CD4-positive, alpha-beta T cell treated with Interleukin-12 subunit alpha and Interleukin-12 subunit beta, for 1 hour (primary cell): ENCODE measurements at regions not wholly inside any gene's neighbourhood (a gene's known extent, or its start where the extent isn't known, plus 50 kb on each side); places are given as distances from the start of the nearest gene placed in this dataset.

Experiments used
- DNase-seq: peaks from one replicate; pipeline ENCODE4 v3.0.0-alpha.2; 2020

DNA sequence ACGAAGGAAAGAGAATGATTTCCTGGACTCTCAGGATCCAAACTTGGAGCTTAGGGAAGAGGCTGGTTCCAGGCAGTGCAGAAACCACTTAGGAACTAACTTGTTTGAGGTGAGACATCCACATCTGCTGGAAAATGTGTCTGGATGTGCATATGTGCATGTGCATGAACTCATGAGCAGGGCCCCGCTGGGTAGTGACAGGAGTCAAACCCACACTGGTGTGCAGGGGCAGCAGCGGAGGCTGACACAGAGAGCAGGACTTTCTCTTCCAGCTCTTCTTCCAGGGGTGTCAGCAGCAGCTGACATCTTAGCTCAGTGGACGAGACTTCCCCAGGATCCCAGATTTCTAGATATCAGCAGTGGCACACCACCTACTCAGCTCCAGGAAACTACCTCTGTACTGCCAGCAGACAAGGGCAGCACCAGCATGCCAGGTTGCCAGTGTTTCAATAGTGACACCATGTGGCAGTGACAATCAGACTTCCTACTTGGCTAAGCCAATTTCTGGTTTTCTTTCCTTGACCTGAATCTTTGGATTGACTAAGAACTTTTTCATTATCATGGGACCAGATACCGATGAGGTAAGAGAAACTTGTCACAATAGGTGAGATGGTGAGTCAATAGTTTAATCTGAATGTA is 227.5 kb upstream of the ZC3H12C start:
- no peak for DNase-seq

DNA sequence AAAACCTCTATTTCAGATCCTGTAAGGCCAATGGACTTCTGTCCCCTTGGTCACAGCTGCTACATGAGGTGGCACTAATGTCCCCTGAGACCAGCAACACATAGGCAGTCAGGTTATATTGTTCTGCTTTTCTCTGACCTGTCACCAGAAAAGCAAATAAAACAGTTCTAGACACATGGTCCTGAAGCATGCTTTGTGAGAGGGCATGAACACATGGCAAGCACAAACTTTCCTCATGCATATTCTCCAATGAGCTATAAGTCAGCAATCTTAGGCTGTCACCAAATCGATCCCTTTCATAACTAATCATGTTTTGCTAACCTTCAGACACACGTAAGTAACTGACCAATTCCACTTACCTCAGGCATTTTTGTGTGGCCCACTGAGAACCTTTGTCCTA is 225.4 kb upstream of the ZC3H12C start:
- no peak for DNase-seq

DNA sequence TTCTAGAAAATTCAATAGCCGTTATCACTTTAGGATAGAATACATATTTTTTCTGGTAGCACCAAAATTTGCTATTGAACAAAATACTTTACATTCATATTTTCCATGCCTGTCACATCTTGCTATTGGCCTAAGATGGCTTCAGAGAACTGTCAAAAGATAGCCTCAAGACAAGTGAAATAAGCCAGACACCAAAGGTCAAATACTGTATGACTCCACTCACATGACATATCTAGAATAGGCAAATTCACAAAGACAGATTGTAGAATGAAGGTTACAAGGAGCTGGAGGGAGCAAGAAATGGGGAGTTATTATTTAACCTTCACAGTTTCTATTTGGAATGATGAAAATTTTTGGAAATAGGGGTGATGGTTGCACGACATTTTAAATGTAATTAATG is 223.7 kb upstream of the ZC3H12C start:
- no peak for DNase-seq

DNA sequence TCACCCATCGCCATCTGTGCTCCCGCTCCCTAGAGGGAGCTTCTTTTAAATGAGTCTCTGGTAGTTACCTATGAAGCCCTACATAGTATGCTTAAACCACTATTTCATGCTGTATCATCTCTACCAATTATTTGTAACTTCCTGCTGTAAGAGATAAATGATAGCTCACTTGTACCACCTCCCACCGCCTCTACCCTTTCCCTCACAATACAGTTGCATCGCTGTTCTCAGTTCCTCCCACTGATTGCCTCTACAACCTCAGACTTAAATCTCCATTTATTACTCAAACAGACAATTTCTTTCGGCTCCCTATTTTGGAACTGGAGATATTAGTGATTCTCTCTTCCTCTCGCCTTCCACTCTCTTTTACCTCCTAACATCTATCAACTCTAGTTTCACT is 222.9 kb upstream of the ZC3H12C start:
- no peak for DNase-seq

DNA sequence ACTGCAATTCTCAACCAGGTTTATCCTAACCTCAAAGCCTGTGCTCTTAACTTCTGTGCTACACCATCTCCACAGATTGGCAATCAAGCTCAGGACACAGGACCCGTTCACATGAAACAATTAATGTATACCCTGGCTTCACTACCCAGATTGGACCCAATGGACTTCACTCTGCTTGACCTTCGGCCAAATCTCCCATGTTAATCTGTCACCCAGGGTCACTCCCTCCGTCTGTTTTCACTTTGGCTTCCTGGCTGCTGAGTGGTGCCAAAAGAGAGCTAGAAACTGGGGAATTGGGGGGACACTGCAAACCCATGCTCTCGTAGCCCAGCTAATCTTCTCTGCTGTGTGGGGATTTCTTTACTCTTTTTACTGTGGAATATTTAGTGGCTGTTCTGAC is 216.1 kb upstream of the ZC3H12C start:
- DNase-seq, result no peak

DNA sequence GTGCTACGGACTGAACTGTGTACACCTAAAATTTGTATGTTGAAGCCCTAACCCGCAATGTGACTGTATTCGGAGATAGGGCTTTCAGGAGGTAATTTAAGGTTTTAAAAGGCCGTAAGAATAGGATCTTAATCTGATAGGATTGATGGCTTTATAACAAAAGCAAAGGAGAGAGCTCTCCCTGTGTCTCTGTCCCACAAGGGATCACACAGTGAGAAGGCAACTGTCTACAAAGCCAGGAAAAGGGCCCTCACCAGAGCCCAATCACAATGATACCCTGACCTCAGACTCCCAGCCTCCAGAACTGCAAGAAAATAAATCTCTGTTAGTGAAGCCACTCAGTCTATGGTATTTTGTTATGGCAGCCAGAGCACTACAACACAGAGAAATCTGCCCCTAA is 208.7 kb upstream of the ZC3H12C start:
- DNase-seq, result no peak

DNA sequence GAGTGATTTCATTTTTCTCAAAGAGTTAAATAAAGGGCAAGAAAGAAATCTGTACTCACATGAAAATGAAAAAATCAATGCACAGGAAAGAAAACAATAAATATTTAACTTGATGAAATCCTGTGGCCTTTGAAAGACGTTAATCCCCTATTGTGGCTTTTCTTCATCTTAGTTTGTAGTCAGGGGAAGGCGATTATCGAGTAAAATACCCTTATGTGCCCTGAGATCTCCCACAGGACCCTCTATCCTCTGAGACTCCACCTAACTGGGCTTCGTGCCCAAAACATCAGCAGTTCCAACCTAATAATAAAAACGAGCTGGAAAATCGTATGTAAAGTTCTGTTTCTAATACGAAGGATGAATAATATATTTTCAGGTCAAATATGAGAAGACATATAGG is 208.2 kb upstream of the ZC3H12C start:
- DNase-seq, result no peak

DNA sequence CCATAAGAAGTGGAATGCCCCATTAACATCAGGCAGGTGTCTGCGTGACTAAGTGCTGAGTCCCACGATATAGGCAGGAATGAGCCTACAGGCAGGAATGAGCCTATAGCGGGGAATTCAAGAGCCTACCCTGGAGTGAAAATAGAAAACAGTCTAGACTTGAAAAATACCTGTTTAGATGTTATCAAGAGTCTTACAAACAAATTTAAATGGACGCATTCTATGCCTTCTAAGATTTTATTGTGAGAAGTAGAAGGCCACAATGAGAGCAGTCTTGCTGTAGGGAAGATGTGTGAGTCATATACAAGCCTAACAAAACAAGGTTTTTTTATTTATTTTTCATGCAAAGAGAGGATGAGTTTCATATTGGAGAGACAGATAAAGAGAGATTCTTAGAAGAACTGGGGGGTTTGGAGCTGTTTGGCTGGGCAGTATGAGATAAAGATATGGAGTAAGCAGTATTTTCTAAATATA is 200.8 kb upstream of the ZC3H12C start:
- DNase-seq, result no peak

DNA sequence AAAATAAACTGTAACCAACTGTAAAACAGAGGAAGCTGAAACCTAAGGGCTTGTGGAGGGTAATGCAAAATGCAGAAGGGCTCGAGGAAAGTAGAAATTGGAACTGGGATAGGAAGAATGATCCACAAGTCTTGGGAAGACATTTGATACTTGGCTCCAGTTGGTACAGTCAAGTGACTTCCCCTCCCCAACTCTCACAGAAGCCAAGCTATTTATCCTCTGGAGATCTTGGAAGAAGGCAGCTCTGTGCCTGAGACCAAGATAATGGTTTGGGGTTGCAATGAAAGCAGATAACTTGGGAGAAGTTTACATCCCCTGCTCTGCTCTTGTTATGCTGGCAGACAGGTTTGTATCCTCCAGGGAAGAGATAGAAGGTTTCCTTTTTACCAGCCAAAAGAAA is 198.9 kb upstream of the ZC3H12C start:
- DNase-seq, result no peak

DNA sequence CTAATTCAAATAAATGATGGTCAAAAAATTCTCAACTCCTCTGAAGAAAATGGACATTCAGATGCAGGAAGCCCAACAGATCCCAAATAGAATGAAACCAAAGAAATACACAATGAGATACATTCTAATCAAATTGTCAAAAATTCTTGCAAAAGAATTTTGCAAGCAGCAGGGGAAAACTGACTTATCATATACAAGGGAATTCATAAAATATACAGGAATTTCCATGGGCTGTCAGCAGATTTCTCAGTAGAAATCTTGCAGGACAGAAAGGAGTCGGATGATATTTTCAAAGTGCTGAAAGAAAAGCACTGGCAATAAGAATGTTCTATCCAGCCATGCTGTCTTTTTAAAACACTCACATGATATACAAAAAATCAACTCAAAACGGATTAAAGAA is 194.6 kb upstream of the ZC3H12C start:
- no peak for DNase-seq

DNA sequence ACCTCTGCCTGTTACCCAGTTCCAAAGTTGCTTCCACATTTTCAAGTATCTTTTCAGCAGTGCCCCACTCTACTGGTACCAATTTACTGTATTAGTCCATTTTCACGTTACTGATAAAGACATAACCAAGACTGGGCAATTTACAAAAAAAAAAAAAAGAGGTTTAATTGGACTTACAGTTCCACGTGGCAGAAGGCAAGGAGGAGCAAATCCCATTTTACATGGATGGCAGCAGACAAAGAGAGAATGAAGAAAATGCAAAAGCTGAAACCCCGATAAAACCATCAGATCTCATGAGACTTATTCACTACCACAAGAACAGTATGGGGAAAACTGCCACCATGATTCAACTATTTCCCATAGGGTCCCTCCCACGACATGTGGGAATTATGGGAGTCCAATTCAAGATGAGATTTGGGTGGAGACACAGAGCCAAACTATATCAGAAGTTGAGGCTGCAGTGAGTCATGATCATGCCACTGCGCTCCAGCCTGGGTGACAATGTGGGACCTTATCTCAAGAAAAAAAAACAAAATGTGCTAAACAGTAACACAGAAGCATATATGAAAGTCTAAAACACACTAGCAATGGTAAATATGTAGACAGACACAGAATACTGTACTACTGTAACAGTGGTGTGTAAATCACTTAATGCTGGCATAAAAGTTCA is 190.3 kb upstream of the ZC3H12C start:
- no peak for DNase-seq

DNA sequence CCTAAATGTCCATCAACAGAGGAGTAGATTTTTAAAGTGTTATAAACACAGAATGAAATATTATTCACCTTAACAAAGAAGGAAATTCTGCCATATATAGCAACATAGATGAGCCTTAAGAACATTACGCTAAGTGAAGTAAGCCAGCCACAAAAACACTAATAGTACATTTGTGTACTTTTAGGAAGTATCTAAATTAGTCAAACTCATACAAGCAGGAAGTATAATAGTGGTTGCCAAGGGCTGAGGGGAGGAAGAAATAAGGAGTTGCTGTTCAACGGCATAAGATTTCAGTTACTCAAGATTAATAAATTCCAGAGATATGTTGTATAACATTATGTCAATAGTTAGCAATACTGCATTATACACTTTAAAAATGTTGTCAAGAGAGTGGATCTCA is 181.7 kb upstream of the ZC3H12C start:
- DNase-seq, result no peak

DNA sequence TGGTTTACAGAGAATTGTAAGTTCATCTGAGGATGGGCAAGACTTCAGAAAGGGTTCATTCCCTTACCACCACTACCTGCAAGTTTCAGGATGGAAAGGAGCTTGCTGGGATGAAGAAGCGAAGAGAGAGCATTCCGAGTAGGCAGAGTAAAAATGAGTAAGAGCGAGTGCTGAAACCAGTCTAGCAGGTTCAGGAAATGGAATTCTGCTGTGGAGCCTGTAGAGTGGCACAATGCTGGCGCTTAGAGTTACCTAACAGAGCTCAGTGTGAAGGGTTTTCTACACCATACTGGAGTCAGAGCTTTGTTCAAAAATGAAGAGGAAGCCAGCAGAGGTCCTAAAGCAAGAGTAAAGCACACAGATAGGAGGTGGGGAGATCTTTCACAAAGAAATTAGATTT is 179.2 kb upstream of the ZC3H12C start:
- DNase-seq, result no peak

DNA sequence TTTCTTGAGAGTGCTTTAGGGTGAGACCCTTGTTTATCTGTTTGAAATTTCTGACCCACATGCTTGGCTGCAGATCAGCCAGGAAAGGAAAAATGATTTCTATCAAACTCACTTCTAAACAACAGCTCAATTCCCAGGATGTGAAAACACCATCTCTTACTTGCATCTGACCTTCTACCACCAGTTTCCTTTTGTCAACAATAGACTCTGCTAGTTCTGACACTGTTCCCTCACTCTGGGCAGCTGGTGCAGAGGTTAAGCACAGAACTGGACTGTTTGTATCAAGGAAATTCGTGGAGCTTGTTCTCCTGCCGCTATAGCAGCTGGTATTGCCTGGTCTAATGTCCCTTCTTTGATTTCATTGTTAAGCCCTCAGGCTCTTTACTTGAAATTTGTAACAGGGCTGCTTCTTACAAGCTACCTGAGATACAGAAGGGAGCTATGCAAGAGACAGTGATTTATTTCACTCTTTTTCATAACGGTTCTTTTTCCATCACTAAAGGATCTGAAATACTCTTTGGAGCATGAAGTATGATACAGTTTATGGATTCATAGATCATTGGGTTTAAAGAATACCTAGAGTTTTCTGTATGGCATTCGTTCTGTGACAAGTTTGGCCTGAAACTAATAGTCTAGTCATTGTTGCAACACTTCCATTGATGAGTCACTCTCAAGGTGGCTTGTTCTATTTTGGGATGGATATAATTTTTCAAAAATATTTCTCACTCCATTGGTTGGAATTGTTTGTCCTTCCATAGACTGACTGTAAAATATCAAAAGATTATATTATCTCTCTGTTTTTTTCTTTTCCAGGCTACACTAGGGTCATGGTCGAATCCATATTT is 178.2 kb upstream of the ZC3H12C start:
- no peak for DNase-seq

DNA sequence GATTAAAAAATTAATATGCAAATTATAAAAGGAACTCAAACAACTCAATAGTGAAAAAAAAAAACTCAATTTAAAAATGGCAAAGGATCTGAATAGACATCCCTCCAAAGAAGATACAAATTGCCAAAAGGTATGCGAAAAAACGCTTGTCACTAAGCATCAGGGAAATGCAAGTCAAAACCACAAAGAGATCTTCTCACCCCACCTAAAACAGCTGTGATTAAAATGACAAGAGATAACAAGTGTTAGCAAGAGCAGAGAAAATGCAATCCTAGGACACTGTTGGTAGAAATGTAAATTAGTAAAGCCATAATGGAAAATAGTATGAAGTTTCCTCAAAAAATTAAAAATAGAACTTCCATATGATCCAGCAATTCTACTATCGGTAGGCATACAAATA is 166.3 kb upstream of the ZC3H12C start:
- DNase-seq, result no peak

DNA sequence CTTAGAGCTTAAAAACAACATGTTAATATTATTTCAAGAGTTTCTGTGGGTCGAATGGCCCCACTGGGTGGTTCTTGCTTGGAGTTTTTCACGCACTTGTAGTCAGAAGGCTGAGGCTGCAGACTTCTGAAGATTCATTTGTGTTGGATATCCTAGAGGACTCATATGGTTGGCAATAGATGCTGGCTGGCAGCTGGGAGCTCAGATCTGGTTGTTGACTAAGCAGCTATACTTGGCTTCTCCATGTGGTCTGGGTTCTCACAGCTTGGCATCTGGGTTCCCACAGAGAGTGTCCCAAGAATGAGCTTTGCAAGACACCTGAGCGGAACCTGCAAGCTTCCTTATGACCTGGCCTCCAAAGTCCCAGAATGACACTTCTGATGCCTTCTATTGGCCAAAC is 163.9 kb upstream of the ZC3H12C start:
- no peak for DNase-seq

DNA sequence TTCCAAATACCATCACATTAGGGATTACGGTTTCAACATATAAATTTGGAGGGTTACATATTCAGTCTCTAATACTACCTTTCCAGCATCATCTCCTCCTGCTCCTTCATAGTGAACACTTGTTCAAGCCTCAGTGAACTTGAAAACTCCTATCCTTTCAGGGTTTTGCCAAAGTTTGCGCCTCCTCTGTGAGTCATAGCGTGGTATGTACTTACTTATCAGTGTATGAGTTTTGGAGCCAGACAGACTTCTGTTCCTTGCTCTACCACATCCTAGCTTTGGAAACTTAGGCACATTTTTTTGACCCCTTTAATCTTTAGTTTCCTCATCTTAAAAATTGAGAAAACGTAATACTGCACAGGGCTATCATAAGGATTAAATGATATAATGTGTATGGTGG is 160.1 kb upstream of the ZC3H12C start:
- no peak for DNase-seq

DNA sequence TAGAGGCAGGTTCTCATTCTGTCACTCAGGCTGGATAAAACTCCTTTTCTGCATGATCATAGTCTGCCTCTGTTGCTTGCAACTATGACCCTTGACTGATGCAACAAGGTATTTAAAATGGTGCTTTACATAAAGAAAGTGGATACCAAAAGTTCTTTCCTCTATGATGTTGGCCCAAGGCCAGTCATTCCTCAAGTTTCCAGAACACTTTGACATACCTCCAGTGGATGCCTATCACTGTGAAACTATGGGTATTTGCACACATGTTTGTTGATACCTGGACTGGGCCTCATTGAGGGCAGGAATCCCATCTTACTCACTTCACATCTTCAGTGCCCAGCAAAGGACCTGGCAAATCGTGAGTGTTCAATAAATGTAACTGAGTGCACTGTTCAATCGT is 159.0 kb upstream of the ZC3H12C start:
- DNase-seq, result no peak

DNA sequence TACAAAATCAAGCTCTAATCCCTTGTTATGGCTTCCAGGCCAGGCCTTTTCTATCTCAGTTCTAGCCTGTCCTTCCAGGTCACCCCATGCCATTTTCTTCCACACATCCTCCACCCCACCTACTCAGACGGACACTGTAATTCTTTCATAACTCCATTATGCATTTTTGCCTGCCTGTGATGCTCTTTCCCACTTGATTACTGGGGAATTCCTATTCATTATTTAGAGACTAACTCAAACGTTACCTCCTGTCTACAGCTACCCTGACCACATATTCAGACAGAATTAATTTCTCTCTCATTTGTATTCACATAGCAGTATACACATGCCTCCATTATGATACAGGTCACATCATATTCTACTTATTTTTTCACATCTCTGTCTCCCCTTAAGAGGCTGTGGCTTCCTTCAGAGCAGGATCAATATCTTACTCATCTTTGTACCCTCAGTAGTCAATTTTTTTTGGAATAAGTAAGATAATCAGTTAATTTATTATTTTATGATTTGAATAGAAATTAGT is 156.5 kb upstream of the ZC3H12C start:
- no peak for DNase-seq

DNA sequence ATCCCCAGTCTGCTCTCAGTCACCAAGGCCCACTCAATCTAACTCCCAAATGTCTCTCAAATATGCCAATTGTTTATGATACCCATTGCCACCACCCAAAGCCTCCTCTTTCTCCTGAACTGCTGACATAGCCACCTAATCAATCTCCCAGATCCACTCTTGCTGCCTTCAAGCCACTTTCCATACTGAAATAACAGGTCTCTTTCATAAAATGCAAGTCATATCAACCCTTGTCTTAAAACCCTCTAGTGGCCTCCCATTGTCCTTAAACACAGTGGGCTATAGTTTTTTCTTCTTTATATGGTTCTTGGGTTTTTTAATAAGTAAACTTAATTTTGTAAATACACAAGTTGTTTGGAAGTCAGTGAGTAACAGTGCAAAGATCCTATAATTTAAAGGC is 155.2 kb upstream of the ZC3H12C start:
- no peak for DNase-seq

DNA sequence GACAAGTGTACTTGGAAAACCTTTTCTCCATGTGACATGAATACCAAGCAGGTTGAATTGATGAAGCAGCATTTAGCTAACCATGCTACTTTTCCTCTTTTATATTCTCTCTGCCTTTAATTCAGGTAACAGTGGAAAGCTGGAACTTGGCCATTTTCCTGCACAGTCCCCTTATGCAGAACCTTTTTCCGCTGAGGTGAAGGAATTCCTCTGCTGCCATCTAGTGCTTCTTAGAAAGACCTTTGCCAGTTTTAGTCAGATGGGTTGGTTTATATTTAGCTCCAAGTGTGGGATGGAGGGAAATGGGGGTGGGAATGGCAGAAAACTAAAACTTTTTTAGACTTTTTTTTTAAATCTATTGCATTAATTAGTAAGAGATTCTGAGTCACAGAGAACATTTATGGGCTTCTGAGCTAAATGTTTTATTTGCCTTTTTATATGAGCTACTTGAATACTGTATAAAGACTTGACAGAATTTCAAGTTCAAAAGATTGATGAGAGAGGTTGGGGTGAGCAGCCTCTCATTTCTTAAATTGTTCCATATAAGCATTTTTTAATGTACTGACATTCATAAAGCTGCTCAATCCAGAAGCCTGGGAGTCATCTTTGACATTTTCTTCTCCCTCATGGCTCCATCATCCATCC is 153.9 kb upstream of the ZC3H12C start:
- no peak for DNase-seq

DNA sequence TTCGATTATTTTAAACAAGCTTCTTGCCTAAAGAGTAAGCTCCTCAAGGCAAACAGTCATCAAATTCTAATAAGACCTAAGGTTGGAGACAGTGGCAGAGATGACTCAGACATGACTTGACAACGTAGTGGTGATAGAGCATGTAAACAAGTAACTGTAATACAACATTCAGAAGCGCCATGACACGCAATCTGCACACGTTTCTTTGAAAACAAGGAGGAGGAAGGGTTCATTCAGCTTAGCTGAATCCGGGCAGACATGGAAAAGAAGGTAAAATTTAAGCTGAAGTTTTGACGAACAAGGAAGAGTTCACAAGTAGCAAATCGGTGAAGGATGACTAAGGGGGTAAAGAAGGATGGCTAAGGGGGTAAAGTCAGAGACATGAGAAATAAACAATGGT is 152.4 kb upstream of the ZC3H12C start:
- no peak for DNase-seq

DNA sequence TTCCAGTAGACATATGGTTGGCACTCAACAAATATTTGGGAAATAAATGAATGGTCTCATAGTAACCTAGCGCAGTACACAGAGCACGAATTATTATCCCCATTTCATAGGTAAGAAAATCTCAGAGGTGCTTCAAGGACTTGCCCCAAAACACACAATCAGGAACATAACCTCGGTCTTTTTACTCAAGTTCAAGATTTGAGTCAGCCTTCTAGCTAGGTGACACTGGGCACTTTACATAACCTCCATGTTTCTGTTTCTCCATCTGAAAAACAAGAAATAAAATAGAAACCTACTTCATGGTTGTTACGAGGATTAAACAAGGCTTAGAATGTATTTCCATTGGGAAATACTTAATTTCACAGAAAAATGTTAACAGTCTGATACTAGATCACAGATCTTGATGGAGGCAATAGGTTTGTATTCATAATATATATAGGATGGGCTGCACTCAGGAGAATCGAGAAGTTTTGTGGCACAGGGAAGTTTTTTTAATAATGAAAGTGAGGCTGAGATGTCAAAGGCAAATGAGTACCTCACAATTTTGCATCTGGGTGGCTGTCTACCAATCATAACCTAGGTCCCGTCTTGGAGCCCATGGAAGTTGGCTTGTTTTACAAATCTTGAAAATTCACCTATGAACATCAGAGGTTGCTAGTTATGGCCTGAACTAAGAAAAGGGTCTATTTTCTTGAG is 147.4 kb upstream of the ZC3H12C start:
- DNase-seq, result no peak
